Endothelial cell of umbilical vein (primary cell): ENCODE measurements at regions not wholly inside any gene's neighbourhood (a gene's known extent, or its start where the extent isn't known, plus 50 kb on each side); places are given as distances from the start of the nearest gene placed in this dataset.

ENCODE experiments used
- BruUV-seq: library from RNA; stranded (reverse); fragments of 400-500 nt; replicated peaks from 2 replicates; lab custom pipeline; 2021; lab: Mats Ljungman, UMichigan
- CTCF ChIA-PET: fragments of 300-600, 350-600 bp; sonication (Branson Sonifier 250); formaldehyde crosslinking; loops from one replicate; lab custom pipeline; 2021; ENCODE audit warnings: antibody characterized with exemption, inconsistent platforms; lab: Charles Lee
- POLR2A ChIA-PET: fragments of 300-600, 350-600 bp; sonication (Branson Sonifier 250); formaldehyde crosslinking; loops from one replicate; lab custom pipeline; 2021; ENCODE audit warnings: antibody characterized with exemption, inconsistent platforms; lab: Charles Lee
- DNase-seq: peaks from one replicate; pipeline ENCODE4 v3.0.0-alpha.2; 2011; ENCODE audit warnings: low read depth, low spot score
- FAIRE-seq: peaks from 2 replicates; lab custom pipeline; 2011; peaks lifted over from hg19 to GRCh38; lab: Jason Lieb, UNC
- H2AFZ ChIP-seq: 2 replicates; pipeline ENCODE4 v1.6.0; 2012; ENCODE audit warnings: low read depth, low read length, control low read depth, inconsistent platforms
- H3K27ac ChIP-seq: 2 replicates; pipeline ENCODE4 v1.5.1; 2011; ENCODE audit warnings: low read depth, mild to moderate bottlenecking, control low read depth, low read length, moderate library complexity; ENCODE audit not compliant: insufficient read depth
- H3K27me3 ChIP-seq, 2 experiments: 2 replicates each; pipeline versions ENCODE4 v1.6.0 to v1.6.1; 2011; ENCODE audit warnings: low read length in 2 of 2, mixed read lengths in 1 of 2; ENCODE audit not compliant: control insufficient read depth in 2 of 2, insufficient read depth in 2 of 2
- H3K36me3 ChIP-seq, 2 experiments: 2 replicates in 1 of 2; 3 replicates in 1 of 2; pipeline ENCODE4 v1.5.1; 2011; ENCODE audit warnings: low read length in 2 of 2, mild to moderate bottlenecking in 1 of 2, moderate library complexity in 1 of 2; ENCODE audit not compliant: control insufficient read depth in 2 of 2, insufficient read depth in 2 of 2; ENCODE audit errors: extremely low read depth in 1 of 2
- H3K4me1 ChIP-seq: 3 replicates; pipeline ENCODE4 v1.5.1; 2011; ENCODE audit warnings: mild to moderate bottlenecking, low read length; ENCODE audit not compliant: control insufficient read depth, insufficient read depth; ENCODE audit errors: extremely low read depth
- H3K4me2 ChIP-seq: 2 replicates; pipeline ENCODE4 v1.6.1; 2011; ENCODE audit warnings: low read length, control low read depth, mixed read lengths; ENCODE audit not compliant: insufficient read depth
- H3K4me3 ChIP-seq, 3 experiments: fragments of 200-600 bp in 1 of 3; sonication (generic), shearing (Covaris generic) in 1 of 3; replicated peaks in 1 of 3; 2 replicates each; pipeline ENCODE4 v1.5.1; 2011 to 2016; ENCODE audit warnings: control low read depth in 3 of 3, low read length in 3 of 3, mild to moderate bottlenecking in 2 of 3, inconsistent platforms in 1 of 3, low read depth in 1 of 3, moderate library complexity in 1 of 3; ENCODE audit not compliant: insufficient read depth in 1 of 3
- H3K79me2 ChIP-seq: 2 replicates; pipeline ENCODE4 v1.6.0; 2012; ENCODE audit warnings: low read length, inconsistent platforms; ENCODE audit not compliant: control insufficient read depth, insufficient read depth
- H3K9ac ChIP-seq: replicated peaks from 2 replicates; pipeline ENCODE3; 2011; ENCODE audit warnings: low read length, control low read depth; ENCODE audit not compliant: insufficient read depth; ENCODE audit errors: extremely low read depth
- H3K9me1 ChIP-seq: replicated peaks from 3 replicates; pipeline ENCODE4 v1.6.0; 2011; ENCODE audit warnings: mild to moderate bottlenecking, low read length; ENCODE audit not compliant: control insufficient read depth, insufficient read depth; ENCODE audit errors: extremely low read depth
- H3K9me3 ChIP-seq: replicated peaks from 2 replicates; pipeline ENCODE4 v1.5.1; 2012; ENCODE audit warnings: low read length, inconsistent platforms; ENCODE audit not compliant: control insufficient read depth, insufficient read depth
- H4K20me1 ChIP-seq: replicated peaks from 2 replicates; pipeline ENCODE3; 2011; ENCODE audit warnings: mild to moderate bottlenecking, low read length; ENCODE audit not compliant: control insufficient read depth, insufficient read depth; ENCODE audit errors: extremely low read depth
- EZH2 ChIP-seq: IDR thresholded peaks from 2 replicates; pipeline ENCODE4 v1.6.1; 2012; ENCODE audit warnings: borderline replicate concordance, low read depth, mild to moderate bottlenecking, moderate library complexity, low read length, inconsistent platforms; ENCODE audit not compliant: severe bottlenecking
- FOS ChIP-seq: IDR thresholded peaks from 2 replicates; pipeline ENCODE4 v1.6.1; 2011; ENCODE audit warnings: mild to moderate bottlenecking, low read length, moderate library complexity, borderline replicate concordance; ENCODE audit not compliant: insufficient read depth
- GATA2 ChIP-seq: IDR thresholded peaks from 2 replicates; pipeline ENCODE4 v1.7.0; 2011; ENCODE audit warnings: low read depth, mild to moderate bottlenecking, moderate library complexity, mixed read lengths, low read length; ENCODE audit not compliant: insufficient read length, insufficient read depth
- JUN ChIP-seq: IDR thresholded peaks from 2 replicates; pipeline ENCODE4 v1.6.1; 2011; ENCODE audit warnings: borderline replicate concordance, low read depth; ENCODE audit not compliant: insufficient read length, insufficient read depth
- MYC ChIP-seq: IDR thresholded peaks from one replicate; pipeline ENCODE4 v1.6.1; 2011; ENCODE audit warnings: mild to moderate bottlenecking, low read depth, low read length
- POLR2A ChIP-seq: IDR thresholded peaks from 2 replicates; pipeline ENCODE4 v1.6.1; 2012; ENCODE audit warnings: low read depth, mild to moderate bottlenecking, control low read depth, low read length
- POLR2AphosphoS5 ChIP-seq: IDR thresholded peaks from 2 replicates; pipeline ENCODE4 v1.6.1; 2012; ENCODE audit warnings: low read depth, mild to moderate bottlenecking, control low read depth, low read length, moderate library complexity; ENCODE audit not compliant: insufficient read depth
- dilution Hi-C: fragments of 300-500 bp; cut with MboI; formaldehyde crosslinking; loops from one replicate; pipeline ENCODE4 v1.15.0; 2019; ENCODE audit warnings: low sequenced_read_pairs; ENCODE audit not compliant: extremely low pct_ligation_motif_present
- intact Hi-C: fragments of 100-400 bp; cut with micrococcal nuclease; formaldehyde crosslinking; loops from one replicate; pipeline ENCODE4 v1.10.0; 2022
- TF ChIP-seq, protein P1 (sequence below): IDR thresholded peaks from 2 replicates; pipeline ENCODE4 v1.6.1; 2011; ENCODE audit not compliant: insufficient read depth, insufficient read length
- TF ChIP-seq, protein P2 (sequence below), 2 donors: IDR thresholded peaks; 1 replicate in 1 of 2; 2 replicates in 1 of 2; pipeline ENCODE4 v1.5.1; 2011; ENCODE audit warnings: low read length in 2 of 2, mild to moderate bottlenecking in 2 of 2, moderate library complexity in 2 of 2, control low read depth in 1 of 2, inconsistent platforms in 1 of 2, low read depth in 1 of 2; ENCODE audit not compliant: insufficient read depth in 1 of 2; ENCODE audit errors: extremely low read depth in 1 of 2

DNA sequence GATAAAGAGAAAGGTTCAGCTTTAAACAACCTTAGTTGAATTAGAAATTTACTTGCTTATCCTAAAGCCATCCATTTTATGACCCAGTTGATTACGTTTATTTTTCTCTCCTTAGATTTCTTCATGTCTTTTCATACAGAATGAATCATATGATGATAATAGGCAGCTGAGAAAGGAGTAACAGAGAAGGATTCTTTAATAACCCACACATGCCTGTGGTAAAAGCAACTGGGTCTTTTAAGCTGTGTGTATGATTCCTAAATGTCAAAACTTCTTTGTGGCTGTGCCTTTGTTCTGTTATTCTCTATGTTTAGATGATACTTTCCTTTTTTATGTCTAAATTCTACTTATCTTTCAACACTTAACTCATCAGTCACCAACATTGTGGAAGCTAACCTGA, 626.5 kb downstream of the NCAM2 start:
- no TSS peak for BruUV-seq
- H3K9me1 ChIP-seq, result no peaks in the 10 kb centered on the region
- dilution Hi-C loops (no loop called here), intact Hi-C loops (no loop called here)
- no peak for FAIRE-seq
- no peak overlapping the region for H2AFZ ChIP-seq
- no peaks in the 10 kb centered on the region for H3K36me3 ChIP-seq
- H3K9ac ChIP-seq, result no peak overlapping the region
- no peaks in the 10 kb centered on the region for H3K4me1 ChIP-seq
- no peak overlapping the region for H3K4me3 ChIP-seq
- H3K27ac ChIP-seq, result no peak overlapping the region
- CTCF ChIA-PET, result no interaction called here
- H3K4me2 ChIP-seq, result no peak overlapping the region
- DNase-seq, result no peak
- no peaks in the 10 kb centered on the region for H3K27me3 ChIP-seq
- H3K9me3 ChIP-seq, result no peaks in the 10 kb centered on the region
- POLR2A ChIA-PET, result no interaction called here
- H4K20me1 ChIP-seq, result no peaks in the 10 kb centered on the region
- H3K79me2 ChIP-seq, result no peaks in the 10 kb centered on the region
- no peak for TF ChIP-seq JUN
- TF ChIP-seq FOS, result no peak
- no peak for TF ChIP-seq GATA2
- TF ChIP-seq MYC, result no peak
- TF ChIP-seq, protein P1, sequence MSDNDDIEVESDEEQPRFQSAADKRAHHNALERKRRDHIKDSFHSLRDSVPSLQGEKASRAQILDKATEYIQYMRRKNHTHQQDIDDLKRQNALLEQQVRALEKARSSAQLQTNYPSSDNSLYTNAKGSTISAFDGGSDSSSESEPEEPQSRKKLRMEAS, result no peak
- no peak for TF ChIP-seq POLR2A
- no peak for TF ChIP-seq EZH2
- TF ChIP-seq, protein P2, sequence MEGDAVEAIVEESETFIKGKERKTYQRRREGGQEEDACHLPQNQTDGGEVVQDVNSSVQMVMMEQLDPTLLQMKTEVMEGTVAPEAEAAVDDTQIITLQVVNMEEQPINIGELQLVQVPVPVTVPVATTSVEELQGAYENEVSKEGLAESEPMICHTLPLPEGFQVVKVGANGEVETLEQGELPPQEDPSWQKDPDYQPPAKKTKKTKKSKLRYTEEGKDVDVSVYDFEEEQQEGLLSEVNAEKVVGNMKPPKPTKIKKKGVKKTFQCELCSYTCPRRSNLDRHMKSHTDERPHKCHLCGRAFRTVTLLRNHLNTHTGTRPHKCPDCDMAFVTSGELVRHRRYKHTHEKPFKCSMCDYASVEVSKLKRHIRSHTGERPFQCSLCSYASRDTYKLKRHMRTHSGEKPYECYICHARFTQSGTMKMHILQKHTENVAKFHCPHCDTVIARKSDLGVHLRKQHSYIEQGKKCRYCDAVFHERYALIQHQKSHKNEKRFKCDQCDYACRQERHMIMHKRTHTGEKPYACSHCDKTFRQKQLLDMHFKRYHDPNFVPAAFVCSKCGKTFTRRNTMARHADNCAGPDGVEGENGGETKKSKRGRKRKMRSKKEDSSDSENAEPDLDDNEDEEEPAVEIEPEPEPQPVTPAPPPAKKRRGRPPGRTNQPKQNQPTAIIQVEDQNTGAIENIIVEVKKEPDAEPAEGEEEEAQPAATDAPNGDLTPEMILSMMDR (IDR thresholded peaks at IDR 0.05; ENCODE audit: extremely low read depth in 1 of 2, insufficient read depth in 1 of 2, low read depth in 1 of 2, low read length in 2 of 2), result no peak
- no peak for TF ChIP-seq POLR2AphosphoS5
